Fibroblast of gingiva (primary cell): ENCODE measurements at regions not wholly inside any gene's neighbourhood (a gene's known extent, or its start where the extent isn't known, plus 50 kb on each side); places are given as distances from the start of the nearest gene placed in this dataset.

ENCODE experiments used
- DNase-seq: peaks from one replicate; pipeline ENCODE4 v3.0.0-alpha.2; 2011; ENCODE audit warnings: low read depth

GRCh38 chr14:26128931-26129671 is 468.7 kb downstream of the NOVA1 start:
- no peak for DNase-seq

GRCh38 chr14:26124896-26125438 is 472.9 kb downstream of the NOVA1 start:
- no peak for DNase-seq

GRCh38 chr14:26123459-26123858 is 474.4 kb downstream of the NOVA1 start:
- DNase-seq, result no peak

GRCh38 chr14:26121181-26121580 is 476.7 kb downstream of the NOVA1 start:
- no peak for DNase-seq

GRCh38 chr14:26113911-26114640 is 483.8 kb downstream of the NOVA1 start:
- DNase-seq, result no peak

GRCh38 chr14:26104717-26105116 is 493.1 kb downstream of the NOVA1 start:
- DNase-seq, result no peak

- no peak for DNase-seq
Observed at GRCh38 chr14:26097852-26098251, 500.0 kb downstream of the NOVA1 start.

GRCh38 chr14:26088275-26088674 is 509.6 kb downstream of the NOVA1 start:
- DNase-seq, result no peak

- no peak for DNase-seq
Observed at GRCh38 chr14:26081043-26081442, 516.8 kb downstream of the NOVA1 start.

- no peak for DNase-seq
Observed at GRCh38 chr14:26078561-26078960, 519.3 kb downstream of the NOVA1 start.

- DNase-seq, result no peak
Observed at GRCh38 chr14:26074892-26075291, 522.9 kb downstream of the NOVA1 start.

- no peak for DNase-seq
Observed at GRCh38 chr14:26070443-26070842, 527.4 kb downstream of the NOVA1 start.

GRCh38 chr14:26067786-26068459 is 529.9 kb downstream of the NOVA1 start:
- DNase-seq, result no peak

- no peak for DNase-seq
Observed at GRCh38 chr14:26067341-26067740, 530.5 kb downstream of the NOVA1 start.

GRCh38 chr14:26056036-26056616 is 541.7 kb downstream of the NOVA1 start:
- DNase-seq, result no peak

- DNase-seq, result no peak
Observed at GRCh38 chr14:26032348-26032747, 565.5 kb downstream of the NOVA1 start.

GRCh38 chr14:26026384-26026783 is 571.4 kb downstream of the NOVA1 start:
- DNase-seq, result no peak

- DNase-seq, result no peak
Observed at GRCh38 chr14:26023967-26024366, 573.9 kb downstream of the NOVA1 start.

- DNase-seq, result no peak
Observed at GRCh38 chr14:26021759-26022158, 576.1 kb downstream of the NOVA1 start.

GRCh38 chr14:26017270-26017669 is 580.6 kb downstream of the NOVA1 start:
- DNase-seq, result no peak

- no peak for DNase-seq
Observed at GRCh38 chr14:26008290-26008689, 589.5 kb downstream of the NOVA1 start.

GRCh38 chr14:26004342-26004741 is 593.5 kb downstream of the NOVA1 start:
- no peak for DNase-seq
